Astrocyte (in vitro differentiated cells and primary cell): ENCODE measurements at regions not wholly inside any gene's neighbourhood (a gene's known extent, or its start where the extent isn't known, plus 50 kb on each side); places are given as distances from the start of the nearest gene placed in this dataset.

Experiments
- DNase-seq: peaks from one replicate; pipeline ENCODE4 v3.0.0-alpha.2; 2010; ENCODE audit warnings: low read depth
- FAIRE-seq: peaks from 2 replicates; lab custom pipeline; 2011; peaks lifted over from hg19 to GRCh38; lab: Jason Lieb, UNC
- H2AFZ ChIP-seq: 2 replicates; pipeline ENCODE4 v1.6.0; 2012; ENCODE audit warnings: low read depth, low read length, inconsistent platforms
- H3K27ac ChIP-seq: 2 replicates; pipeline ENCODE4 v1.5.1; 2011; ENCODE audit warnings: low read depth, low read length, inconsistent platforms
- H3K27me3 ChIP-seq: 2 replicates; pipeline ENCODE4 v1.6.0; 2011; ENCODE audit warnings: low read length, inconsistent platforms; ENCODE audit not compliant: insufficient read depth
- H3K36me3 ChIP-seq: 2 replicates; pipeline ENCODE4 v1.5.1; 2011; ENCODE audit warnings: low read length, inconsistent platforms; ENCODE audit not compliant: insufficient read depth
- H3K4me1 ChIP-seq: 2 replicates; pipeline ENCODE4 v1.5.1; 2011; ENCODE audit warnings: low read length, inconsistent platforms; ENCODE audit not compliant: insufficient read depth
- H3K4me2 ChIP-seq: 2 replicates; pipeline ENCODE4 v1.6.0; 2012; ENCODE audit warnings: low read length, inconsistent platforms
- H3K4me3 ChIP-seq: 2 replicates; pipeline ENCODE4 v1.5.1; 2011; ENCODE audit warnings: low read depth, mild to moderate bottlenecking, low read length, inconsistent platforms; ENCODE audit not compliant: insufficient read depth
- H3K79me2 ChIP-seq: 2 replicates; pipeline ENCODE4 v1.6.0; 2012; ENCODE audit warnings: mild to moderate bottlenecking, low read length, inconsistent platforms; ENCODE audit not compliant: insufficient read depth
- H3K9ac ChIP-seq: 2 replicates; pipeline ENCODE4 v1.6.0; 2012; ENCODE audit warnings: mild to moderate bottlenecking, low read length, inconsistent platforms
- H3K9me3 ChIP-seq: 2 replicates; pipeline ENCODE4 v1.5.1; 2012; ENCODE audit warnings: low read depth, mild to moderate bottlenecking, low read length, inconsistent platforms; ENCODE audit not compliant: insufficient read depth
- H4K20me1 ChIP-seq: 2 replicates; pipeline ENCODE4 v1.6.0; 2012; ENCODE audit warnings: low read length, inconsistent platforms; ENCODE audit not compliant: insufficient read depth
- H3K27ac Mint-ChIP-seq: one replicate; pipeline ENCODE4 v1.8.0; 2021; ENCODE audit warnings: mild to moderate bottlenecking, mixed read lengths; ENCODE audit not compliant: unreplicated experiment
- H3K27me3 Mint-ChIP-seq: one replicate; pipeline ENCODE4 v1.8.0; 2021; ENCODE audit warnings: low read depth, mixed read lengths; ENCODE audit not compliant: unreplicated experiment
- H3K36me3 Mint-ChIP-seq: one replicate; pipeline ENCODE4 v1.8.0; 2021; ENCODE audit warnings: low read depth, mixed read lengths; ENCODE audit not compliant: unreplicated experiment
- H3K4me1 Mint-ChIP-seq: one replicate; pipeline ENCODE4 v1.8.0; 2021; ENCODE audit warnings: low read depth, mixed read lengths; ENCODE audit not compliant: unreplicated experiment
- H3K4me3 Mint-ChIP-seq: one replicate; pipeline ENCODE4 v1.8.0; 2021; ENCODE audit warnings: mild to moderate bottlenecking, moderate library complexity, mixed read lengths; ENCODE audit not compliant: unreplicated experiment
- H3K9me3 Mint-ChIP-seq: one replicate; pipeline ENCODE4 v1.8.0; 2021; ENCODE audit warnings: mild to moderate bottlenecking, mixed read lengths; ENCODE audit not compliant: unreplicated experiment
- CTCF ChIP-seq: IDR thresholded peaks from 2 replicates; pipeline ENCODE4 v1.5.1; 2011; ENCODE audit warnings: low read depth, mild to moderate bottlenecking, inconsistent platforms, low read length, moderate library complexity; ENCODE audit not compliant: insufficient read depth
- EZH2 ChIP-seq: IDR thresholded peaks from 2 replicates; pipeline ENCODE4 v1.6.1; 2012; ENCODE audit warnings: mild to moderate bottlenecking, low read length, inconsistent platforms; ENCODE audit not compliant: insufficient read depth

- TF ChIP-seq CTCF: no peak
- no peak for TF ChIP-seq EZH2
- Histone ChIP-seq H3K79me2 (no peaks in the 10 kb centered on the region), H3K9ac (no peak overlapping the region), H3K36me3 (no peaks in the 10 kb centered on the region), H3K4me2 (no peak overlapping the region), H3K4me3 (no peak overlapping the region), H3K4me1 (no peaks in the 10 kb centered on the region), H4K20me1 (no peaks in the 10 kb centered on the region), H2AFZ (no peak overlapping the region), H3K9me3 (no peaks in the 10 kb centered on the region), H3K27ac (no peak overlapping the region), H3K27me3 (no peaks in the 10 kb centered on the region)
- Mint-ChIP-seq H3K9me3 (no peaks in the 10 kb centered on the region), H3K36me3 (no peaks in the 10 kb centered on the region), H3K27me3 (no peaks in the 10 kb centered on the region), H3K4me1 (peaks cover 6% of the 10 kb centered on the region), H3K4me3 (no peak overlapping the region), H3K27ac (no peak overlapping the region)
- DNase-seq: peak; percentile 1
- no peak for FAIRE-seq
These were observed 1225.9 kb upstream of the MAP3K7 start for GRCh38 chr6:91812596-91813274.

GRCh38 chr6:91804981-91805380 is 1218.1 kb upstream of the MAP3K7 start:
- no peak overlapping the region for H3K4me3 Mint-ChIP-seq
- Histone ChIP-seq H3K4me3 (no peak overlapping the region), H3K9me3 (no peaks in the 10 kb centered on the region), H3K4me2 (no peak overlapping the region), H3K79me2 (no peaks in the 10 kb centered on the region), H3K4me1 (no peaks in the 10 kb centered on the region), H3K27ac (no peak overlapping the region), H3K9ac (no peak overlapping the region), H2AFZ (no peak overlapping the region), H4K20me1 (no peaks in the 10 kb centered on the region), H3K27me3 (no peaks in the 10 kb centered on the region), H3K36me3 (no peaks in the 10 kb centered on the region)
- no peaks in the 10 kb centered on the region for H3K9me3 Mint-ChIP-seq
- no peak overlapping the region for H3K27ac Mint-ChIP-seq
- H3K4me1 Mint-ChIP-seq: no peaks in the 10 kb centered on the region
- no peak for DNase-seq
- TF ChIP-seq EZH2 (no peak), CTCF (no peak)
- no peak for FAIRE-seq
- H3K27me3 Mint-ChIP-seq: no peaks in the 10 kb centered on the region
- no peaks in the 10 kb centered on the region for H3K36me3 Mint-ChIP-seq

- H3K4me2 ChIP-seq: no peak overlapping the region
- no peaks in the 10 kb centered on the region for H3K79me2 ChIP-seq
- no peaks in the 10 kb centered on the region for H3K4me1 ChIP-seq
- Mint-ChIP-seq H3K36me3 (no peaks in the 10 kb centered on the region), H3K9me3 (no peaks in the 10 kb centered on the region), H3K27ac (no peak overlapping the region), H3K27me3 (no peaks in the 10 kb centered on the region), H3K4me3 (no peak overlapping the region), H3K4me1 (no peaks in the 10 kb centered on the region)
- H3K9ac ChIP-seq: no peak overlapping the region
- no peaks in the 10 kb centered on the region for H4K20me1 ChIP-seq
- no peak for TF ChIP-seq EZH2
- no peak for TF ChIP-seq CTCF
- DNase-seq (no peak), FAIRE-seq (no peak)
- H3K27ac ChIP-seq: no peak overlapping the region
- H2AFZ ChIP-seq: no peak overlapping the region
- H3K9me3 ChIP-seq: no peaks in the 10 kb centered on the region
- no peaks in the 10 kb centered on the region for H3K27me3 ChIP-seq
- H3K36me3 ChIP-seq: no peaks in the 10 kb centered on the region
- H3K4me3 ChIP-seq: no peak overlapping the region
These were observed 1215.6 kb upstream of the MAP3K7 start for GRCh38 chr6:91802431-91802830.
